ENCODE measurements at regions not wholly inside any gene's neighbourhood (a gene's known extent, or its start where the extent isn't known, plus 50 kb on each side); places are given as distances from the start of the nearest gene placed in this dataset.
"Not testable (repeated sequence)": the region's sequence is repeated elsewhere in the genome, so short reads cannot be mapped to it uniquely, and the experiment has no call there.

- H3K27me3 ChIP-seq = no peaks in the 10 kb centered on the region
- H3K9me3 ChIP-seq (replicated peaks) = no peaks in the 10 kb centered on the region
- no peaks in the 10 kb centered on the region for H3K36me3 ChIP-seq
- H3K27ac ChIP-seq = no peak overlapping the region
- no peak for DNase-seq
- no peak overlapping the region for H3K4me3 ChIP-seq
- H3K4me1 ChIP-seq = peaks cover 36% of the 10 kb centered on the region
Measured at GRCh38 chr15:96123630-96124187, 206.8 kb upstream of the NR2F2 start.

- Histone ChIP-seq H3K4me3 (no peak overlapping the region), H3K27ac (no peak overlapping the region), H3K9me3 (replicated peaks) (no peaks in the 10 kb centered on the region), H3K4me1 (peaks cover 30% of the 10 kb centered on the region), H3K27me3 (no peaks in the 10 kb centered on the region), H3K36me3 (no peaks in the 10 kb centered on the region)
- DNase-seq = no peak
Measured at GRCh38 chr15:96124436-96124835, 206.1 kb upstream of the NR2F2 start.

- Histone ChIP-seq H3K4me3 (no peak overlapping the region), H3K27ac (no peak overlapping the region), H3K36me3 (no peaks in the 10 kb centered on the region), H3K9me3 (replicated peaks) (no peaks in the 10 kb centered on the region), H3K27me3 (no peaks in the 10 kb centered on the region), H3K4me1 (peaks cover 16% of the 10 kb centered on the region)
- DNase-seq = peak; percentile 42 to 44
Measured at GRCh38 chr15:96125721-96126415, 204.6 kb upstream of the NR2F2 start.

GRCh38 chr15:96126859-96127258, 203.6 kb upstream of the NR2F2 start:
- Histone ChIP-seq H3K4me1 (peaks cover 6% of the 10 kb centered on the region), H3K27ac (no peak overlapping the region), H3K9me3 (replicated peaks) (no peaks in the 10 kb centered on the region), H3K27me3 (no peaks in the 10 kb centered on the region), H3K4me3 (no peak overlapping the region), H3K36me3 (no peaks in the 10 kb centered on the region)
- no peak for DNase-seq

GRCh38 chr15:96130734-96131133, 199.8 kb upstream of the NR2F2 start:
- Histone ChIP-seq H3K27ac (no peak overlapping the region), H3K4me1 (no peaks in the 10 kb centered on the region)

GRCh38 chr15:96132126-96132525, 198.4 kb upstream of the NR2F2 start:
- H3K9me3 ChIP-seq (replicated peaks) = no peaks in the 10 kb centered on the region
- no peaks in the 10 kb centered on the region for H3K4me1 ChIP-seq
- DNase-seq = no peak
- no peaks in the 10 kb centered on the region for H3K36me3 ChIP-seq
- no peaks in the 10 kb centered on the region for H3K27me3 ChIP-seq
- H3K27ac ChIP-seq = no peak overlapping the region
- H3K4me3 ChIP-seq = no peak overlapping the region

More at GRCh38 chr15:96130734-96131133, 199.8 kb upstream of the NR2F2 start:
- no peak for DNase-seq
- Histone ChIP-seq H3K36me3 (no peaks in the 10 kb centered on the region), H3K4me3 (no peak overlapping the region), H3K9me3 (replicated peaks) (no peaks in the 10 kb centered on the region), H3K27me3 (no peaks in the 10 kb centered on the region)

GRCh38 chr15:96135166-96136093, 195.1 kb upstream of the NR2F2 start:
- DNase-seq = no peak
- Histone ChIP-seq H3K27ac (no peak overlapping the region), H3K27me3 (no peaks in the 10 kb centered on the region), H3K36me3 (no peaks in the 10 kb centered on the region), H3K4me3 (no peak overlapping the region), H3K9me3 (replicated peaks) (no peaks in the 10 kb centered on the region), H3K4me1 (no peaks in the 10 kb centered on the region)

- H3K36me3 ChIP-seq = no peaks in the 10 kb centered on the region
- no peaks in the 10 kb centered on the region for H3K27me3 ChIP-seq
- H3K27ac ChIP-seq = no peak overlapping the region
- no peak for DNase-seq
- no peaks in the 10 kb centered on the region for H3K4me1 ChIP-seq
- H3K4me3 ChIP-seq = no peak overlapping the region
- H3K9me3 ChIP-seq (replicated peaks) = no peaks in the 10 kb centered on the region
Measured at GRCh38 chr15:96138985-96139384, 191.5 kb upstream of the NR2F2 start.

- no peaks in the 10 kb centered on the region for H3K27me3 ChIP-seq
- H3K4me1 ChIP-seq = no peaks in the 10 kb centered on the region
- no peak for DNase-seq
- no peak overlapping the region for H3K4me3 ChIP-seq
- no peaks in the 10 kb centered on the region for H3K36me3 ChIP-seq
- H3K9me3 ChIP-seq (replicated peaks) = no peaks in the 10 kb centered on the region
- H3K27ac ChIP-seq = no peak overlapping the region
Measured at GRCh38 chr15:96142498-96142897, 188.0 kb upstream of the NR2F2 start.

GRCh38 chr15:96144734-96145133, 185.8 kb upstream of the NR2F2 start:
- no peak overlapping the region for H3K27ac ChIP-seq
- H3K36me3 ChIP-seq = no peaks in the 10 kb centered on the region

GRCh38 chr15:96146726-96147125, 183.8 kb upstream of the NR2F2 start:
- Histone ChIP-seq H3K27me3 (no peaks in the 10 kb centered on the region), H3K4me3 (no peak overlapping the region), H3K9me3 (replicated peaks) (no peaks in the 10 kb centered on the region), H3K36me3 (no peaks in the 10 kb centered on the region), H3K4me1 (no peaks in the 10 kb centered on the region), H3K27ac (no peak overlapping the region)
- no peak for DNase-seq

More at GRCh38 chr15:96144734-96145133, 185.8 kb upstream of the NR2F2 start:
- no peaks in the 10 kb centered on the region for H3K9me3 ChIP-seq (replicated peaks)
- no peak overlapping the region for H3K4me3 ChIP-seq
- H3K4me1 ChIP-seq = no peaks in the 10 kb centered on the region
- no peaks in the 10 kb centered on the region for H3K27me3 ChIP-seq
- DNase-seq = no peak

- H3K27ac ChIP-seq = no peak overlapping the region
- DNase-seq = no peak
- no peak overlapping the region for H3K4me3 ChIP-seq
- H3K36me3 ChIP-seq = no peaks in the 10 kb centered on the region
- no peaks in the 10 kb centered on the region for H3K27me3 ChIP-seq
- H3K9me3 ChIP-seq (replicated peaks) = no peaks in the 10 kb centered on the region
- H3K4me1 ChIP-seq = no peaks in the 10 kb centered on the region
Measured at GRCh38 chr15:96147267-96147666, 183.2 kb upstream of the NR2F2 start.

- no peaks in the 10 kb centered on the region for H3K9me3 ChIP-seq (replicated peaks)
- H3K4me3 ChIP-seq = no peak overlapping the region
- DNase-seq = no peak
- H3K27me3 ChIP-seq = no peaks in the 10 kb centered on the region
- no peaks in the 10 kb centered on the region for H3K4me1 ChIP-seq
- H3K27ac ChIP-seq = no peak overlapping the region
- H3K36me3 ChIP-seq = no peaks in the 10 kb centered on the region
Measured at GRCh38 chr15:96150254-96150653, 180.2 kb upstream of the NR2F2 start.

- H3K4me1 ChIP-seq; H3K9me3 ChIP-seq (replicated peaks); H3K27me3 ChIP-seq; DNase-seq; H3K36me3 ChIP-seq; H3K4me3 ChIP-seq; H3K27ac ChIP-seq: not testable (repeated sequence)
Measured at GRCh38 chr15:96151749-96152148, 178.8 kb upstream of the NR2F2 start.

GRCh38 chr15:96153929-96154328, 176.6 kb upstream of the NR2F2 start:
- no peaks in the 10 kb centered on the region; the same call in 1 of the 2 replicates for H3K9me3 ChIP-seq (replicated peaks)
- no peaks in the 10 kb centered on the region for H3K36me3 ChIP-seq
- H3K4me1 ChIP-seq = no peaks in the 10 kb centered on the region
- no peak overlapping the region for H3K27ac ChIP-seq
- H3K4me3 ChIP-seq = no peak overlapping the region
- H3K27me3 ChIP-seq = no peaks in the 10 kb centered on the region
- DNase-seq = no peak
